ENCODE measurements at regions not wholly inside any gene's neighbourhood (a gene's known extent, or its start where the extent isn't known, plus 50 kb on each side); places are given as distances from the start of the nearest gene placed in this dataset.
"Not testable (repeated sequence)": the region's sequence is repeated elsewhere in the genome, so short reads cannot be mapped to it uniquely, and the experiment has no call there.

DNA sequence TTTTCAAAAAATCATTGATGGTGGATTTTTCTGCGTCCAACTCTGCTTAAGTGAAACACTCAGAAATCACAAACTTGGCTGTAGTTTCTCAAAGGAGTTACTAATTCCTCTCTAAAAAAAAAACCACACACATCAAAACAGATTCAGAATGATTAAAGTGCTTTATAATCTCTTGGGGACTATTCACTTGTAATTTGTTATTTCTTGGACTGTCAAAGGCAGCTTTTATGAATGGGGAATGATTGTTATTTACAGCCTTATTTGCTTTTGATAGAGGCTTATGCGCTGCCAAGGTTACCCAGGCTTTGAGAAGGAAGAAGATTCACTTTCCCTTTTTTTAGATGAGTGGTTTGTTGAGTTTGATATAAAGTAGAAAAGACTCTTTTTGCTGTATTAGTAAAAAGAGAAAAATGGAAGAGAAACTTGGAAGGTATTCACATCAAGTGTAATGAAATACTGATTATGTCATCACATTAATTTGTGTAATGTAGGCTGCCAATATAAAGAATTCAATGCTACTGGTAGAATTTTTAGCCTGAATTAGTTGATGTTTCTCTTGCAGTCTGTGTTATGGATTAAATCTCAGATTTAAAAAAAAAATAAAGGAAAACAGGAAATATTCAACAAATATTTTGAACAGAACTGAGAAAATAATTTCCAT is 381.0 kb upstream of the SASH1 start:
- Mint-ChIP-seq H3K4me3 (no peak overlapping the region), H3K27me3 (no peaks in the 10 kb centered on the region), H3K9me3 (no peaks in the 10 kb centered on the region), H3K27ac (no peak overlapping the region), H3K4me1 (ENCODE audit: low read depth) (no peaks in the 10 kb centered on the region), H3K36me3 (ENCODE audit: low read depth) (no peaks in the 10 kb centered on the region)

DNA sequence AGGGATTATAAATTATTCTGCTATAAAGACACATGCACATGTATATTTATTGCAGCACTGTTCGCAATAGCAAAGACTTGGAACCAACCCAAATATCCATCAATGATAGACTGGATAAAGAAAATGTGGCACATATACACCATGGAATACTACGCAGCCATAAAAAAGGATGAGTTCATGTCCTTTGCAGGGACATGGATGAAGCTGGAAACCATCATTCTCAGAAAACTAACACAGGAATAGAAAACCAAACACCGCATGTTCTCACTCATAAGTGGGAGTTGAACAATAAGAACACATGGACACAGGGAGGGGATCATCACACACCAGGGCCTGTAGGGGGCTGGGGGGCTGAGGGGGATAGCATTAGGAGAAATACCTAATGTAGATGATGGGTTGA is 377.2 kb upstream of the SASH1 start:
- not testable (repeated sequence) for H3K27ac Mint-ChIP-seq; H3K9me3 Mint-ChIP-seq; H3K4me1 Mint-ChIP-seq (ENCODE audit: low read depth); H3K27me3 Mint-ChIP-seq; H3K4me3 Mint-ChIP-seq; H3K36me3 Mint-ChIP-seq (ENCODE audit: low read depth)

DNA sequence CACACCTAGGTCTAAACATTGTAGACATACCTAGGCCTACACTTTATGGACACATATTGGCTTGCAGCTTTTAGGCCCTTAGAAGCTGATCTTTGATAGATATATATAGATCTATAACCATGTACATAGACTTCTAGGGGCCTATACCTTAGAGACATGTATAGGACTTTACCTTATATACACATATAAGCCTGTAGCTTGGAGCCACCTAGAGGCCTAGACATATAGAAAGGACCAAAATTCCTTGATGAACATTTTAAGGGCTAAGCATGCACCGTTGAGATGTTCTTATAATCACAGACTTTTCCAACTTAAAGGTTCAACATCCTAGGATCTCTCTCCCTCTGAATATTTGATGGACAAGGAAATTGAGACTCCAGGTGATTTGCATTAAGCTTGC is 371.7 kb upstream of the SASH1 start:
- no peaks in the 10 kb centered on the region for H3K36me3 Mint-ChIP-seq (ENCODE audit: low read depth)
- no peak overlapping the region for H3K27ac Mint-ChIP-seq
- H3K9me3 Mint-ChIP-seq = no peaks in the 10 kb centered on the region
- H3K27me3 Mint-ChIP-seq = no peaks in the 10 kb centered on the region
- no peak overlapping the region for H3K4me3 Mint-ChIP-seq
- H3K4me1 Mint-ChIP-seq (ENCODE audit: low read depth) = no peaks in the 10 kb centered on the region

- H3K27ac Mint-ChIP-seq = no peak overlapping the region
- no peaks in the 10 kb centered on the region for H3K27me3 Mint-ChIP-seq
- no peaks in the 10 kb centered on the region for H3K36me3 Mint-ChIP-seq (ENCODE audit: low read depth)
- H3K4me1 Mint-ChIP-seq (ENCODE audit: low read depth) = no peaks in the 10 kb centered on the region
- no peak overlapping the region for H3K4me3 Mint-ChIP-seq
- H3K9me3 Mint-ChIP-seq = no peaks in the 10 kb centered on the region
These were observed 370.2 kb upstream of the SASH1 start for GRCh38 chr6:147972448-147972847.

DNA sequence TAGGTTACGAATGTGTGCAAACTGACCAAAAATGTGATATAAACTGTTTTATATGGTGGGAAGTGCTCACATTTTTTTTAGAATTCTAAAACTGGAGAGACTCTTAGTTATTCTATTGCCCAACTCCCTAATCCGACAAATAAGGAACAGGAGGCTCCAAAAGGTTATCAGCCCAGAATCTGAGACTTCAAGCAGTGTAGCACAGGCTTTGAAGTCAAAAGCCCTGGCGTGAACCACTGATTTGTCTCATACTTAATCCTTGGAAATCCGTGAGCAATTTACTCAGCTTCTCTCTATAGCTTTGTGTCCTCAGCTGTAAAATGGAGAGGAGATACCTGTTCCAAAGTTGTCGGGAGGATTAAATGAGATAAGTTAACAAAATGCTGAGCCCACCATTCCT is 368.8 kb upstream of the SASH1 start:
- H3K4me3 Mint-ChIP-seq = no peak overlapping the region
- H3K36me3 Mint-ChIP-seq (ENCODE audit: low read depth) = no peaks in the 10 kb centered on the region
- no peak overlapping the region for H3K27ac Mint-ChIP-seq
- no peaks in the 10 kb centered on the region for H3K4me1 Mint-ChIP-seq (ENCODE audit: low read depth)
- no peaks in the 10 kb centered on the region for H3K9me3 Mint-ChIP-seq
- H3K27me3 Mint-ChIP-seq = no peaks in the 10 kb centered on the region

GRCh38 chr6:147974376-147974775 is 368.3 kb upstream of the SASH1 start:
- Mint-ChIP-seq H3K27me3 (no peaks in the 10 kb centered on the region), H3K9me3 (no peaks in the 10 kb centered on the region), H3K4me1 (ENCODE audit: low read depth) (no peaks in the 10 kb centered on the region)

DNA sequence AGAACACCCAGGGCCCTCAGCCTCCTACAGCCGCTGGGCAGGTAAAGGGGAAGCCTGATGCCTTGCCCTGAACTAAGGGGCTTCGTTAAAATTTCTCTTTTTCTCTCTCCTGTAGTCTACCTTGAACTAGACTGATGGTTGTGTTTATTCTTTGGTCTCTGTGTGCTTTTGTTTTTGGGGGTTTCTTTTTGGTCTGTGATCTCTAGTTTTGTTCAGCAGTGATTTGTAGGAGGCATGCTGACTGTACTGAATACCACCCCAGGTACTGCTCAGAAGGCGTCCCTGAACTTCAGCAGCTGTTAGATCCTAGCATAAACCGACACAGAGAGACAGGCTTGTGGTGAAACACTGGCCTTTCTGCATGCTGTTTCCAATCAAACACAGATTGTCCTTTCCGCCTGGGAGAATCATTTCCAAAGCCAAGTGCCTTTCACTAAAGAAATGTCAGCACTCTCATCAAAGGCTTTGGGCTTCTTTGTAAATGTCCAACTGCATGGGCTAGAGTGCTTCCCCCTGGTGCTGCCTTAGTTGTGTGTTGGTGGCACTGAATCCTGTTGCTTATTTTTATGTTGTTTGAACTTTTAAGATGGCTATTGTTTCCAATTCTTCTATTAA is 364.7 kb upstream of the SASH1 start:
- no peaks in the 10 kb centered on the region for H3K9me3 Mint-ChIP-seq
- H3K36me3 Mint-ChIP-seq (ENCODE audit: low read depth) = no peaks in the 10 kb centered on the region
- no peak overlapping the region for H3K4me3 Mint-ChIP-seq
- no peaks in the 10 kb centered on the region for H3K27me3 Mint-ChIP-seq
- H3K4me1 Mint-ChIP-seq (ENCODE audit: low read depth) = no peaks in the 10 kb centered on the region
- H3K27ac Mint-ChIP-seq = no peak overlapping the region

More at GRCh38 chr6:147974376-147974775, 368.3 kb upstream of the SASH1 start:
- H3K4me3 Mint-ChIP-seq = no peak overlapping the region
- H3K36me3 Mint-ChIP-seq (ENCODE audit: low read depth) = no peaks in the 10 kb centered on the region
- no peak overlapping the region for H3K27ac Mint-ChIP-seq

GRCh38 chr6:147979966-147980365 is 362.7 kb upstream of the SASH1 start:
- no peaks in the 10 kb centered on the region for H3K9me3 Mint-ChIP-seq
- H3K27ac Mint-ChIP-seq = no peak overlapping the region
- no peaks in the 10 kb centered on the region for H3K4me1 Mint-ChIP-seq (ENCODE audit: low read depth)
- H3K27me3 Mint-ChIP-seq = no peaks in the 10 kb centered on the region
- H3K4me3 Mint-ChIP-seq = no peak overlapping the region
- no peaks in the 10 kb centered on the region for H3K36me3 Mint-ChIP-seq (ENCODE audit: low read depth)

DNA sequence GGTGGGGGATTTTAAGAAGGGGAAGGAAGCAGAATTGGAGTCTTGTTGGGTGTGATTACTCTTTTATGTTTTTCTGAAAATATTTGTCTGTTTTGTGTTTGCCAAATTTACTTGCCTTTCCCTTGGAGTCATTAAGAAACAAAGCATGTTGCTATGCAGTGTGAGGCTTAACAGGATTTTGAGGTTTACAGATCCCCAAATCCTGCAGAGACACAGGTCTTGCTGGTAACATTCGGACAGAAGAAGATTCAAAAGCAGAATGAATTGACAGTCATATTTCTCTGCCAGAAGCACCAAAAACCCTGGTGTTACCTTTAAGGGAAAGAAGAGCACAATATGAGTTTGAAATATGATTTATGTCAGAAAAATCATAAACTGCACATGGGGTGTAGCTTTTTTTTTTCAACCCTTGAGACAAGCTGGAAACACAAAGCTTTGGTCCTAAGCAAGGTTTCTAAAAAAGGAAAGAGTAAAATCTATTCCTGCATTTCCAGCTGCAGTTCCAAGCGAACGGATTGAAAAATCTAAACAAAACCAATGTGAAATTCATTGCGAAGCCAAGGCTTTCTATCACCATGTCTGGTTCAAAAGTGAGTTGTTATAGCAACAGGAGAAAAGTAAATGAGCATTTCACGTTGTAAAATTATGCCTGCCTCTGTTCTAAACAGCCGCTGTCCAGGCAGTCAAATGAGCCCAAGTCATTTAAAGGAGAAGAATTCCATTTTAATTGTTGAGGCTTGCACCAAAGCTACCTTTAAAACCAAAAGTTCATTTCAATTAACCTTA is 358.9 kb upstream of the SASH1 start:
- Mint-ChIP-seq H3K36me3 (ENCODE audit: low read depth) (no peaks in the 10 kb centered on the region), H3K4me3 (no peak overlapping the region), H3K27ac (no peak overlapping the region), H3K9me3 (no peaks in the 10 kb centered on the region), H3K27me3 (no peaks in the 10 kb centered on the region), H3K4me1 (ENCODE audit: low read depth) (no peaks in the 10 kb centered on the region)

DNA sequence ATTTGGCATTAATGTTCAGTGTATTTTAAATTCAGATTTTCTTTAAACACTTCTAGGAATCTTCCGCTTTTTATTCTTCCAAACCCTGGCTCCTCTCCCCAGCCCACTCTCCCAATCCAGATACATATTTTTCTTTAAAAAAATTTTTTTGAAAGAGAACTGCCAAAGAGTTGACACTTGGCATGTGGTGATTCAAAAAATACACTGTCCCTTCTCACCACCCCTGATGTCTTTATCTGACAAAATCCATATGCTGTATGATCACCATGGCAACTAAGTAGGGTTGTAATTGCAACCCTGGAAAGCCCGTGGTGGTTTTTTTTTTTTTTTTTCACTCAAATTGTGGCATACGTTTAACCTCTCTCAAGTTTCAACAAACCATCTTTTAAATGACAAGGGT is 355.8 kb upstream of the SASH1 start:
- Mint-ChIP-seq H3K4me1 (ENCODE audit: low read depth) (no peaks in the 10 kb centered on the region), H3K4me3 (no peak overlapping the region), H3K36me3 (ENCODE audit: low read depth) (no peaks in the 10 kb centered on the region), H3K9me3 (no peaks in the 10 kb centered on the region), H3K27ac (no peak overlapping the region), H3K27me3 (no peaks in the 10 kb centered on the region)

- Mint-ChIP-seq H3K9me3 (no peaks in the 10 kb centered on the region), H3K36me3 (ENCODE audit: low read depth) (no peaks in the 10 kb centered on the region)
These were observed 352.5 kb upstream of the SASH1 start for GRCh38 chr6:147990159-147990558.

DNA sequence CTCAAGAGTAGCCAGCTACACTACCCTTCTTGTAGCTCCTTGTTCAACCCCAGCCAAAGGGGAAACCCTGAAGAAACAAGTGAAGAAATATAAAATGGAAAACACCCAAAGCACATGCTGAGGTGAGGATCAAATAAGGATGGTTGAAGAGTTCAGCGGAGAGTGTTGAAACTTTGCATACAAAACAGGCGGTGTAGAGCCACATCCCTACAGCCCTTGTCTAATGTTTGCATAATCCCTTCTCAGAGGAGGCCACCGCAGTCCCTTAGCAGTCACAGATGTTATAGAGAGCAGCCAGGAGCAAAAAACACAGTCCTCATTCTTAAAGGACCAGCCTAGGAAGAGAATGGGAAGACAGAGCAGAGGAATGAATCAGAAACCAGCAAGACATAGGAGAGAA is 350.7 kb upstream of the SASH1 start:
- Mint-ChIP-seq H3K4me3 (no peak overlapping the region), H3K36me3 (ENCODE audit: low read depth) (no peaks in the 10 kb centered on the region), H3K27me3 (no peaks in the 10 kb centered on the region), H3K27ac (no peak overlapping the region), H3K4me1 (ENCODE audit: low read depth) (no peaks in the 10 kb centered on the region), H3K9me3 (no peaks in the 10 kb centered on the region)

More at GRCh38 chr6:147990159-147990558, 352.5 kb upstream of the SASH1 start:
- H3K4me1 Mint-ChIP-seq (ENCODE audit: low read depth) = no peaks in the 10 kb centered on the region
- H3K27ac Mint-ChIP-seq = no peak overlapping the region
- H3K4me3 Mint-ChIP-seq = no peak overlapping the region
- no peaks in the 10 kb centered on the region for H3K27me3 Mint-ChIP-seq

- H3K27me3 Mint-ChIP-seq = no peaks in the 10 kb centered on the region
- H3K27ac Mint-ChIP-seq = no peak overlapping the region
- H3K4me1 Mint-ChIP-seq (ENCODE audit: low read depth) = no peaks in the 10 kb centered on the region
- H3K4me3 Mint-ChIP-seq = no peak overlapping the region
- no peaks in the 10 kb centered on the region for H3K36me3 Mint-ChIP-seq (ENCODE audit: low read depth)
- peaks cover 7% of the 10 kb centered on the region for H3K9me3 Mint-ChIP-seq
These were observed 343.6 kb upstream of the SASH1 start for GRCh38 chr6:147999001-147999540.

GRCh38 chr6:148001844-148002642 is 340.6 kb upstream of the SASH1 start:
- Mint-ChIP-seq H3K36me3 (ENCODE audit: low read depth) (no peaks in the 10 kb centered on the region), H3K4me3 (no peak overlapping the region), H3K9me3 (peaks cover 7% of the 10 kb centered on the region), H3K27me3 (no peaks in the 10 kb centered on the region), H3K27ac (no peak overlapping the region), H3K4me1 (ENCODE audit: low read depth) (no peaks in the 10 kb centered on the region)

DNA sequence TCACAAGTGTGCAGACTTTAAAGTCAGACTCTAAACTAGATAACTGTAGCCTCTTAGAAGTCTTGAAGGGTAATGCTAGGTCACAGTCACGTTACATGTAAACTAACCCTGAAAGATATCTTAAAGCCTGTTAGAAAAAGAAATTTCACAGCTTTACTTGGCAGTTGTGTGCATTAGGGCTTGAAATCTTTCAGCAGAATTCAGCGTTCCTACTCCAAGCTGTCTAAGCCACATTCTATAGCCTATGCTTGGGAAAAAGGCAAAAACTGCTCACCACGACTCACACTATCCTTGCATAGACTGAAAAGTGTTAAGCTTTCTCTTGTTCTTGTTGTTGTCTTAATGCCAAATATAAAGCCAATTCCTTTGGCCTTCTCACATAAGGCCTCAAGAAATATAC is 338.0 kb upstream of the SASH1 start:
- no peak overlapping the region for H3K4me3 Mint-ChIP-seq
- H3K27me3 Mint-ChIP-seq = no peaks in the 10 kb centered on the region
- no peak overlapping the region for H3K27ac Mint-ChIP-seq
- peaks cover 7% of the 10 kb centered on the region for H3K9me3 Mint-ChIP-seq
- H3K36me3 Mint-ChIP-seq (ENCODE audit: low read depth) = no peaks in the 10 kb centered on the region
- no peaks in the 10 kb centered on the region for H3K4me1 Mint-ChIP-seq (ENCODE audit: low read depth)

Measured in stimulated activated naive CD8-positive, alpha-beta T cell treated with anti-CD3 and anti-CD28 coated beads, Interleukin-15, Interleukin-2, amounts not matched to agents 100 ng/mL and 50 ng/mL, for 24 hours (primary cell).